Glomerular visceral epithelial cell (primary cell): ENCODE measurements at regions not wholly inside any gene's neighbourhood (a gene's known extent, or its start where the extent isn't known, plus 50 kb on each side); places are given as distances from the start of the nearest gene placed in this dataset.
"Not testable (repeated sequence)": the region's sequence is repeated elsewhere in the genome, so short reads cannot be mapped to it uniquely, and the experiment has no call there.

ENCODE experiments used
- DNase-seq: peaks from one replicate; pipeline ENCODE4 v3.0.0-alpha.2; 2016; ENCODE audit errors: extremely low spot score

GRCh38 chr3:145251311-145251710, 909.7 kb downstream of the PLOD2 start:
- no peak for DNase-seq

- not testable (repeated sequence) for DNase-seq
Measured at GRCh38 chr3:145257967-145258366, 903.0 kb downstream of the PLOD2 start.

GRCh38 chr3:145259166-145259880, 901.7 kb downstream of the PLOD2 start:
- DNase-seq = no peak

GRCh38 chr3:145263458-145263857, 897.5 kb downstream of the PLOD2 start:
- DNase-seq = not testable (repeated sequence)

- no peak for DNase-seq
Measured at GRCh38 chr3:145266368-145266767, 894.6 kb downstream of the PLOD2 start.

GRCh38 chr3:145269106-145269505, 891.9 kb downstream of the PLOD2 start:
- DNase-seq = no peak

GRCh38 chr3:145272684-145273083, 888.3 kb downstream of the PLOD2 start:
- DNase-seq = no peak

GRCh38 chr3:145282505-145282904, 878.5 kb downstream of the PLOD2 start:
- no peak for DNase-seq

- no peak for DNase-seq
Measured at GRCh38 chr3:145286937-145287336, 874.0 kb downstream of the PLOD2 start.

GRCh38 chr3:145290010-145290409, 871.0 kb downstream of the PLOD2 start:
- no peak for DNase-seq

- DNase-seq = no peak
Measured at GRCh38 chr3:145294572-145294971, 866.4 kb downstream of the PLOD2 start.

GRCh38 chr3:145307272-145307671, 853.7 kb downstream of the PLOD2 start:
- DNase-seq = no peak

- no peak for DNase-seq
Measured at GRCh38 chr3:145313751-145314150, 847.2 kb downstream of the PLOD2 start.

GRCh38 chr3:145316253-145316652, 844.7 kb downstream of the PLOD2 start:
- not testable (repeated sequence) for DNase-seq

- no peak for DNase-seq
Measured at GRCh38 chr3:145326666-145327065, 834.3 kb downstream of the PLOD2 start.

GRCh38 chr3:145333427-145333826, 827.6 kb downstream of the PLOD2 start:
- not testable (repeated sequence) for DNase-seq

GRCh38 chr3:145333931-145334330, 827.1 kb downstream of the PLOD2 start:
- no peak for DNase-seq

GRCh38 chr3:145355206-145355605, 805.8 kb downstream of the PLOD2 start:
- DNase-seq = no peak

- DNase-seq = no peak
Measured at GRCh38 chr3:145357453-145357852, 803.5 kb downstream of the PLOD2 start.

- no peak for DNase-seq
Measured at GRCh38 chr3:145359040-145359439, 801.9 kb downstream of the PLOD2 start.

- no peak for DNase-seq
Measured at GRCh38 chr3:145368748-145369147, 792.2 kb downstream of the PLOD2 start.

GRCh38 chr3:145370870-145371269, 790.1 kb downstream of the PLOD2 start:
- no peak for DNase-seq

GRCh38 chr3:145377301-145377700, 783.7 kb downstream of the PLOD2 start:
- DNase-seq = no peak

- no peak for DNase-seq
Measured at GRCh38 chr3:145383416-145383815, 777.6 kb downstream of the PLOD2 start.
